KMS-11 (cell line): ENCODE measurements at regions not wholly inside any gene's neighbourhood (a gene's known extent, or its start where the extent isn't known, plus 50 kb on each side); places are given as distances from the start of the nearest gene placed in this dataset.

Experiments used
- H2AFZ ChIP-seq: fragments of 200-600 bp; sonication (generic); 2 replicates; pipeline ENCODE4 v1.6.1; 2016; ENCODE audit warnings: antibody characterized with exemption, mixed run types, low read depth
- H3K27ac ChIP-seq: fragments of 200-600 bp; sonication (generic); 2 replicates; pipeline ENCODE4 v1.6.1; 2016; ENCODE audit warnings: mild to moderate bottlenecking, mixed run types
- H3K27me3 ChIP-seq: fragments of 200-600 bp; sonication (generic); 2 replicates; pipeline ENCODE4 v1.6.1; 2017; ENCODE audit warnings: mild to moderate bottlenecking, low read depth, mixed run types, moderate library complexity; ENCODE audit not compliant: insufficient read depth
- H3K36me3 ChIP-seq: fragments of 200-600 bp; sonication (generic); 2 replicates; pipeline ENCODE4 v1.6.1; 2017; ENCODE audit warnings: mild to moderate bottlenecking, mixed run types; ENCODE audit not compliant: insufficient read depth
- H3K4me1 ChIP-seq: fragments of 200-600 bp; sonication (generic); 2 replicates; pipeline ENCODE4 v1.6.1; 2016; ENCODE audit warnings: mild to moderate bottlenecking, low read depth, mixed run types; ENCODE audit not compliant: poor library complexity, severe bottlenecking
- H3K4me2 ChIP-seq: fragments of 200-600 bp; sonication (generic); 2 replicates; pipeline ENCODE4 v1.7.0; 2016; ENCODE audit warnings: mild to moderate bottlenecking, mixed run types
- H3K4me3 ChIP-seq: fragments of 200-600 bp; sonication (generic); IDR thresholded peaks from 2 replicates; pipeline ENCODE4 v1.6.1; 2017; ENCODE audit warnings: low read depth, low read length, mixed read lengths; ENCODE audit not compliant: insufficient read depth
- H3K79me2 ChIP-seq: fragments of 200-600 bp; sonication (generic); 2 replicates; pipeline ENCODE4 v1.6.1; 2016; ENCODE audit warnings: low read depth, mixed run types; ENCODE audit not compliant: insufficient read depth
- H3K9ac ChIP-seq: fragments of 200-600 bp; sonication (generic); 2 replicates; pipeline ENCODE4 v1.6.1; 2016; ENCODE audit warnings: mild to moderate bottlenecking, mixed run types
- H4K20me1 ChIP-seq: fragments of 200-600 bp; sonication (generic); 2 replicates; pipeline ENCODE4 v1.6.1; 2016; ENCODE audit warnings: mild to moderate bottlenecking, mixed run types; ENCODE audit not compliant: insufficient read depth
- CTCF ChIP-seq: fragments of 200-600 bp; sonication (generic); conservative IDR thresholded peaks from 2 replicates; pipeline ENCODE4 v1.6.1; 2017; ENCODE audit warnings: low read depth, mild to moderate bottlenecking, antibody characterized with exemption, low read length, moderate library complexity, mixed read lengths

DNA sequence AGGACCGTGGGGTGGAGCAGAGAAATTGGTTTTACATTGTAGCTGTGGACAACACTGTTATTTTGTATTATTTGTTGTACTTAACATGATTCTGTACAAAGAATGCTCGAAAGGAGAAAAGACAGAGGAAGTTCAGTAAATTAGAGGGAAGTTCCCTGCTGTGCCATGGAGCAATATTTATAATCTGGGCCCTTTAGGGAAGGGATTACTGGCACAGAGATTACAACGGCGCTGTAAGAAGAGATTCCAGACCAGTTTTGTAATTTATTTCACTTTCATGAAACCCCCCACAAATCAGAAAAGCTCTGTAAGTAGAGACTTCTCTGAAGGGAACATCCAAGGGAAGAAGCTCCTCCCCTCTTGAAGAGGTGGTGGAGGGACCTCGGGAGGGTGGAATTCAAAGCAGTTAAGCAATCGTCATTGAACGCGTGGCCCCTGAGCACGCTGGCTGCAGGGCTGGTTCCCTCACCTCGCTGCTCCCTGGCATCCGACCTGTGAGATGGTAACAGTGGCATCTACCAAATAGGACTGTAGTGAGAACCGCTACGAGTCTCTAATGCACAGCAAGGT, 113.5 kb downstream of the KLF6 start:
- no peak for TF ChIP-seq CTCF
- Histone ChIP-seq H3K79me2 (no peaks in the 10 kb centered on the region), H4K20me1 (no peaks in the 10 kb centered on the region), H2AFZ (no peak overlapping the region), H3K27ac (no peak overlapping the region), H3K36me3 (no peaks in the 10 kb centered on the region), H3K9ac (no peak overlapping the region), H3K4me1 (no peaks in the 10 kb centered on the region), H3K4me3 (no peak overlapping the region), H3K4me2 (no peak overlapping the region), H3K27me3 (no peaks in the 10 kb centered on the region)

- H4K20me1 ChIP-seq: no peaks in the 10 kb centered on the region
- no peak overlapping the region for H3K27ac ChIP-seq
- H3K4me2 ChIP-seq: no peak overlapping the region
- H3K4me1 ChIP-seq: no peaks in the 10 kb centered on the region
- H3K4me3 ChIP-seq: no peak overlapping the region
- TF ChIP-seq CTCF: no peak
- no peaks in the 10 kb centered on the region for H3K79me2 ChIP-seq
- H3K9ac ChIP-seq: no peak overlapping the region
- no peaks in the 10 kb centered on the region for H3K36me3 ChIP-seq
- no peak overlapping the region for H2AFZ ChIP-seq
- no peaks in the 10 kb centered on the region for H3K27me3 ChIP-seq
Measured at GRCh38 chr10:3668966-3669330, 116.1 kb downstream of the KLF6 start.

DNA sequence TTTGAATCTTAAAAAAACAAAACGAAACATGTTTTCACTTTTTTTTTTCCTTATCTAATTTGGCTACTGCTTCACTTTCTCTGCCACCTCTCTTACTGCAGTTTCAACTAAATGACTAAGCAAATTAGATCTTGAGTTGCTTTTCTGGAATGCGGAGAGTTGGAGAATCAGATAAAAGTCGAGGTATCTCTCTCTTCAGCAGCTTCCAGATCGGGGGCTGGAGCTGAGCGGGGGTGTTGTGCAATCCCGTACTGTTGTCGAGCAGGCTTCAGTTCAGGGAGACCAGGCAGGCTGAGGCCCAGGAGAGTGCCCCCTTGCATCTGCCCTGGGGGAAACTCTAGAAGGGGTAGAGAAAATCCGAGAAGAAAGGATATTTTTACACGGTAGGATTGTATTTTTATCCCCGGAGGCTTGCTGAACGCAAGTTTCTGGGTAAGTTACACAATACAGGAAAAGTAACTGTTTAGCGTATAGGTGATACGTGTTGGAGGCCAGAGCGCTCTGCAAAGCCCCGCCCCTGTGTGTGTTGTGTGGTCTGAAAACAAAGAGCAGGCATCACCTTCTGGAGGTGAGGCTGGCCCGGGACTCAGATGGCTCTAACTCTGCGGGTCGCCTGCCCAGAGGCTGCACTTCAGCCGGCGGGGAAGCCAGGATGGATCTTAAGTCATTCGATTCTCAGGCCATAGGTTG, 116.6 kb downstream of the KLF6 start:
- Histone ChIP-seq H3K9ac (no peak overlapping the region), H3K4me2 (no peak overlapping the region), H2AFZ (no peak overlapping the region), H3K27me3 (no peaks in the 10 kb centered on the region), H3K4me1 (no peaks in the 10 kb centered on the region), H3K79me2 (no peaks in the 10 kb centered on the region), H3K36me3 (no peaks in the 10 kb centered on the region), H4K20me1 (no peaks in the 10 kb centered on the region), H3K27ac (no peak overlapping the region), H3K4me3 (no peak overlapping the region)
- TF ChIP-seq CTCF: no peak

DNA sequence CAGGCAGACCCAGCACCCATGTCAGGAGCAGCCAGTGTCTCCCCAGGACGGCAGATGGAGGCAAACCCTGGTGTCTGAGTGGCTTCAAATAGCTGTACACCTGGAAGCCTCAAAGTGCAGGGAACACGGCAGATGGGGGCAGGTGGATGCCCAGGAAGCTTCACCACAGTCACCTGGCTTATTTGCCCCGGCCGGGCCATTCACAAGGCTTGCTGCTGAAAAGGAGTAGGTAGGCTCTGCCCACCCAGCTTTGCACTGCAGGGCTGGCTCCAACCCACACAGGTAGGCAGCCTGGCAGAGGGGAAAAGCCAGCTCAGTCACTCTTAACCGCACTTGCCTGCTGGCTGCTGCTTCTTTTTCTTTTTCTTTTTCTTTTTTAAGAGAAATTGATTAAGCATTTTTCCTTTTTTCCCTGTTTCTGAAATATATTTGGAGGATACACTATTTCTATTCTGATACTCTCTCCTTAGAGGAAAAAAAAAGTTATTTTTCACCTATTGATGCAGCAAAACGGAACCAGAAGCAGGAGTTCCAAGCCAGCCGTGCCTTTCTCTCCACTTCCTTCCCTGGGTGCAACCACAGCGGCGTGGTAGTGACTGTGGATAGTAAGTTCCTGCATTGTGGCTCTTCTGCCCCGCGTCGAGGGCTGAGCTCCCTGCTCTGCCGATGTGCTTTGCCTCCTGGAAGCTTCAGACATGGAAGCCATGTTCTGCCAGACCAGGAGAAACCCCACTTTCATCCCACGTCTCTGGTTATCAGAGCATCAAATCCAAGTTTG, 118.3 kb downstream of the KLF6 start:
- Histone ChIP-seq H3K36me3 (no peaks in the 10 kb centered on the region), H3K27ac (no peak overlapping the region), H2AFZ (no peak overlapping the region), H3K4me1 (no peaks in the 10 kb centered on the region), H3K4me3 (no peak overlapping the region), H3K79me2 (no peaks in the 10 kb centered on the region), H3K9ac (no peak overlapping the region), H4K20me1 (no peaks in the 10 kb centered on the region), H3K27me3 (no peaks in the 10 kb centered on the region), H3K4me2 (no peak overlapping the region)
- no peak for TF ChIP-seq CTCF
